HepG2 (cell line): ENCODE measurements at regions not wholly inside any gene's neighbourhood (a gene's known extent, or its start where the extent isn't known, plus 50 kb on each side); places are given as distances from the start of the nearest gene placed in this dataset.
A peak's percentile ranks its signal among the peaks of the same experiment; 100 is the strongest.

ENCODE experiments used
- ATAC-seq: fragments of 200-7000 bp; cut with Tn5 transposase; 3 replicates; pipeline ENCODE4 v1.9.1; 2020; ENCODE audit warnings: mild to moderate bottlenecking, moderate library complexity
- BruUV-seq: library from RNA; stranded (reverse); fragments of 400-500 nt; replicated peaks from 2 replicates; lab custom pipeline; 2021; lab: Mats Ljungman, UMichigan
- CTCF ChIA-PET: fragments of 300-600 bp; formaldehyde crosslinking; extraction: SDS; loops from one replicate; lab custom pipeline; 2021; ENCODE audit warnings: low total read pairs, inconsistent platforms, low intra/inter-chr PET ratio; lab: Yijun Ruan, JAX
- POLR2A ChIA-PET: fragments of 350-600 bp; sonication (Branson Sonifier 250); formaldehyde crosslinking; loops from one replicate; lab custom pipeline; 2020; ENCODE audit warnings: antibody characterized with exemption, inconsistent platforms; lab: Yijun Ruan, JAX
- DNase-seq: peaks from one replicate; pipeline ENCODE4 v3.0.0-alpha.2; 2015; ENCODE audit warnings: low spot score
- FAIRE-seq: peaks from 3 replicates; lab custom pipeline; 2011; peaks lifted over from hg19 to GRCh38; lab: Jason Lieb, UNC
- H2AFZ ChIP-seq: one replicate; pipeline ENCODE4 v1.6.1; 2011; ENCODE audit warnings: low read length, inconsistent platforms
- H3K27ac ChIP-seq: fragments of 300-600 bp; 3 replicates; pipeline ENCODE4 v1.8.0; 2011; ENCODE audit warnings: mixed run types, mild to moderate bottlenecking, mixed read lengths, low read length, inconsistent platforms; ENCODE audit not compliant: insufficient read depth; ENCODE audit errors: extremely low read length
- H3K27me3 ChIP-seq, 2 experiments: fragments of 200-600 bp in 1 of 2; 2 replicates in 1 of 2; 3 replicates in 1 of 2; pipeline versions ENCODE4 v1.6.0 to v1.8.0; 2011; ENCODE audit warnings: low read length in 2 of 2, mild to moderate bottlenecking in 2 of 2, moderate library complexity in 2 of 2, inconsistent platforms in 1 of 2; ENCODE audit not compliant: insufficient read depth in 2 of 2, control insufficient read depth in 1 of 2
- H3K36me3 ChIP-seq, 2 experiments: fragments of 200-600 bp in 1 of 2; replicated peaks in 1 of 2; 2 replicates in 1 of 2; 3 replicates in 1 of 2; pipeline versions ENCODE4 v1.5.1 to v1.8.0; 2011; ENCODE audit warnings: low read length in 2 of 2, inconsistent platforms in 1 of 2; ENCODE audit not compliant: insufficient read depth in 2 of 2, control insufficient read depth in 1 of 2
- H3K4me1 ChIP-seq: 2 replicates; pipeline ENCODE4 v1.5.1; 2012; ENCODE audit warnings: low read length, inconsistent platforms; ENCODE audit not compliant: insufficient read depth
- H3K4me2 ChIP-seq: 2 replicates; pipeline ENCODE4 v1.6.0; 2011; ENCODE audit warnings: low read depth, low read length, inconsistent platforms
- H3K4me3 ChIP-seq, 3 experiments: fragments of 200-600 bp in 1 of 3; sonication (generic), shearing (Covaris generic) in 1 of 3; replicated peaks in 1 of 3; 2 replicates each; pipeline ENCODE4 v1.5.1; 2011 to 2016; ENCODE audit warnings: low read length in 3 of 3, inconsistent platforms in 2 of 3, low read depth in 2 of 3, mild to moderate bottlenecking in 2 of 3, control low read depth in 1 of 3, mixed read lengths in 1 of 3; ENCODE audit not compliant: insufficient read depth in 1 of 3
- H3K79me2 ChIP-seq: one replicate; pipeline ENCODE4 v1.6.1; 2011; ENCODE audit warnings: low read length, inconsistent platforms; ENCODE audit not compliant: insufficient read depth
- H3K9ac ChIP-seq: 2 replicates; pipeline ENCODE4 v1.6.0; 2011; ENCODE audit warnings: mild to moderate bottlenecking, low read depth, low read length, inconsistent platforms; ENCODE audit not compliant: insufficient read depth
- H3K9me3 ChIP-seq: 2 replicates; pipeline ENCODE4 v1.5.1; 2012; ENCODE audit warnings: mild to moderate bottlenecking, low read length
- H4K20me1 ChIP-seq: 2 replicates; pipeline ENCODE4 v1.6.0; 2011; ENCODE audit warnings: inconsistent platforms, mild to moderate bottlenecking, low read length, moderate library complexity; ENCODE audit not compliant: insufficient read depth
- AGO2 ChIP-seq: fragments of 200-400 bp; formaldehyde crosslinking; optimal IDR thresholded peaks from 2 replicates; pipeline ENCODE3; 2017; ENCODE audit warnings: mild to moderate bottlenecking, low read depth, low read length, moderate library complexity
- AKNA ChIP-seq: sonication (generic); formaldehyde crosslinking; IDR thresholded peaks from 2 replicates; pipeline ENCODE4 v1.4.0; 2020; ENCODE audit warnings: missing genetic modification reagents, borderline replicate concordance
- MAFF ChIP-seq: IDR thresholded peaks from 2 replicates; pipeline ENCODE4 v1.6.1; 2011; ENCODE audit warnings: low read depth, low read length, improper control_type of control experiment
- MAFK ChIP-seq, 2 experiments: IDR thresholded peaks in 1 of 2; conservative IDR thresholded peaks in 1 of 2; 2 replicates each; pipeline ENCODE4 v1.6.1; 2011; ENCODE audit warnings: improper control_type of control experiment in 2 of 2, low read length in 2 of 2
- PRMT3 ChIP-seq: sonication (generic); formaldehyde crosslinking; IDR thresholded peaks from 2 replicates; pipeline ENCODE4 v1.8.1; 2022; ENCODE audit warnings: low read depth, mild to moderate bottlenecking, moderate library complexity, missing genetic modification reagents, borderline replicate concordance
- THAP9 ChIP-seq: sonication (generic); formaldehyde crosslinking; IDR thresholded peaks from 2 replicates; pipeline ENCODE4; 2020; ENCODE audit warnings: missing genetic modification reagents, mild to moderate bottlenecking, borderline replicate concordance
- ZFP36L1 ChIP-seq: sonication (generic); formaldehyde crosslinking; IDR thresholded peaks from 2 replicates; pipeline ENCODE4 v1.8.0; 2022; ENCODE audit warnings: mild to moderate bottlenecking, missing genetic modification reagents, moderate library complexity
- ZHX1 ChIP-seq: sonication (generic); formaldehyde crosslinking; IDR thresholded peaks from 2 replicates; pipeline ENCODE4 v1.8.1; 2022; ENCODE audit warnings: low read depth, mild to moderate bottlenecking, missing genetic modification reagents
- WGBS: methylation state at CpG from one replicate; pipeline ENCODE4 v1.1.6; 2017; ENCODE audit warnings: low lambda C conversion rate; 5-methylcytosine and 5-hydroxymethylcytosine counted together
- in situ Hi-C: cut with HindIII; loops from 2 replicates; pipeline ENCODE4 v1.10.0; 2017; ENCODE audit warnings: low pct_unique_long_range_greater_than_20kb; ENCODE audit not compliant: extremely low pct_ligation_motif_present
- intact Hi-C: fragments of 100-400 bp; cut with micrococcal nuclease; formaldehyde crosslinking; loops from one replicate; pipeline ENCODE4 v1.10.0; 2022; ENCODE audit not compliant: unreplicated experiment

DNA sequence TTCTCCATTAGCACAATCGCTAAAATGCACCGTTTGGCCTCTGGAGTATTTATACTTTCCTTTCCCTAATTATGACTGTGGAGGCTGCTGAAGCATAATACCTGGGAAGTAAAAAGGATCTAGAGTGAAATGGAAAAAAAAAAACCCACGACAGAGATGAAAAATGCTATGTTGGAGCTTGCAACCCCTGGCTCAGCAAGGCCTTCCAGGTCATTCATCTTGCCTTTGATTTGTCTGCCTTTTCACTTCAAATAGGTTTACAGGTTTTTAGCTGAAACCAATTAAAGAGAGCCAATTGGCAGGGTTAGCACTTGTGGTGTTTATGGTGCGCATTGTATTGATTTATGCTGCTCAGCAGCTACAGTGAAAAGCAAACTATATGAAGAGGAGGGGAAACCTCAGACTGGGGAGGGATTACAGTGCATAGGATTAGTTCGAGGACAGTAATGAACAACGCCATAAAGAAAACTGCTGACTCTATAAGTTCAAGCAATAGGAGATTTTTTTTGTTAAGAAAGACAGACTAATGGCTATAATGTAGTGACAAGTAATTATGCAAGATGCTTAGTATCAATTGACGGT, 347.9 kb downstream of the MEIS1 start:
- FAIRE-seq = no peak
- in situ Hi-C loops = no loop called here
- no peaks in the 10 kb centered on the region for H3K9me3 ChIP-seq

DNA sequence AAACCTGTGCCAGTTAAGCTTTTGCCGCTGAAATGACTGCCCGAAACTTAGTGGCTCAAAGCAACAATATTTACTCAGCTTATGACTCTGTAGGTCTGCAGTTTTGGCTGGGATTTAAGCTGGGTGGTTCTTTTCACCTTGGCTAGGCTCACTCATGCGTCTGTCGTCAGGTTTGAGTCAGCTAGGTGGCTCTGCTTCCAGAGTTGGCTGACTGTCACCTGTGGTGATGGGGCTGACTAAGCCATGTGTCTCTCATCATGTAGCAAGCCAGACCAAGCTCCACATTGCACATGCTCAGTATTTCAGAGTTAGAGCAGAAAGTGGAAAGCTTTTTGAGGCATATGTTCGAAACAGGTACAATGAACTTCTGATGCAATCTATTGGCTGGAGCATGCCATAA, 354.8 kb downstream of the MEIS1 start:
- no peaks in the 10 kb centered on the region for H3K9me3 ChIP-seq
- no TSS peak for BruUV-seq
- no peaks in the 10 kb centered on the region for H4K20me1 ChIP-seq
- 8% methylated on average over 5 of the region's 5 CpGs for WGBS
- no peak overlapping the region for H3K4me2 ChIP-seq
- FAIRE-seq = no peak
- no peaks in the 10 kb centered on the region for H3K4me1 ChIP-seq
- intact Hi-C loops = no loop called here
- in situ Hi-C loops = no loop called here
- H3K27ac ChIP-seq = no peak overlapping the region
- ATAC-seq = no peak
- no peaks in the 10 kb centered on the region for H3K36me3 ChIP-seq
- H3K4me3 ChIP-seq = no peak overlapping the region
- ChIA-PET CTCF (no interaction called here), POLR2A (no interaction called here)
- H3K79me2 ChIP-seq = no peaks in the 10 kb centered on the region
- H2AFZ ChIP-seq = no peak overlapping the region
- DNase-seq = no peak
- H3K27me3 ChIP-seq = no peaks in the 10 kb centered on the region
- H3K9ac ChIP-seq = no peak overlapping the region
- no peak for TF ChIP-seq PRMT3
- TF ChIP-seq ZFP36L1 (CRISPR knock-in tag) = no peak
- no peak for TF ChIP-seq ZHX1
- TF ChIP-seq AKNA = no peak
- TF ChIP-seq THAP9 (CRISPR knock-in tag) = no peak

More for the DNA sequence above, 347.9 kb downstream of the MEIS1 start:
- 53% methylated on average over 7 of the region's 7 CpGs for WGBS
- ChIA-PET CTCF (no interaction called here), POLR2A (no interaction called here)
- Histone ChIP-seq H2AFZ (no peak overlapping the region), H3K27ac (no peak overlapping the region), H4K20me1 (no peaks in the 10 kb centered on the region), H3K79me2 (no peaks in the 10 kb centered on the region), H3K9ac (no peak overlapping the region), H3K27me3 (no peaks in the 10 kb centered on the region), H3K36me3 (no peaks in the 10 kb centered on the region), H3K4me1 (no peaks in the 10 kb centered on the region), H3K4me2 (no peak overlapping the region), H3K4me3 (no peak overlapping the region)
- BruUV-seq = no TSS peak
- DNase-seq (no peak), ATAC-seq (no peak)
- intact Hi-C loops = no loop called here
- TF ChIP-seq MAFF (peak; percentile 9; the same call in 1 of the 2 replicates), AGO2 (no peak), MAFK (conservative IDR thresholded peaks at IDR 0.05 in 1 of 2, IDR thresholded peaks at IDR 0.05 in 1 of 2; ENCODE audit: low read length in 2 of 2) (peak in 1 of 2 experiments; percentile 51; a peak in 2 of 4 replicates)
